HPDE6-E6E7 (cell line): ENCODE measurements at regions not wholly inside any gene's neighbourhood (a gene's known extent, or its start where the extent isn't known, plus 50 kb on each side); places are given as distances from the start of the nearest gene placed in this dataset.

Source experiments
- DNase-seq: peaks from one replicate; pipeline ENCODE4 v3.0.0; 2011; ENCODE audit warnings: missing footprints; ENCODE audit errors: extremely low spot score

DNA sequence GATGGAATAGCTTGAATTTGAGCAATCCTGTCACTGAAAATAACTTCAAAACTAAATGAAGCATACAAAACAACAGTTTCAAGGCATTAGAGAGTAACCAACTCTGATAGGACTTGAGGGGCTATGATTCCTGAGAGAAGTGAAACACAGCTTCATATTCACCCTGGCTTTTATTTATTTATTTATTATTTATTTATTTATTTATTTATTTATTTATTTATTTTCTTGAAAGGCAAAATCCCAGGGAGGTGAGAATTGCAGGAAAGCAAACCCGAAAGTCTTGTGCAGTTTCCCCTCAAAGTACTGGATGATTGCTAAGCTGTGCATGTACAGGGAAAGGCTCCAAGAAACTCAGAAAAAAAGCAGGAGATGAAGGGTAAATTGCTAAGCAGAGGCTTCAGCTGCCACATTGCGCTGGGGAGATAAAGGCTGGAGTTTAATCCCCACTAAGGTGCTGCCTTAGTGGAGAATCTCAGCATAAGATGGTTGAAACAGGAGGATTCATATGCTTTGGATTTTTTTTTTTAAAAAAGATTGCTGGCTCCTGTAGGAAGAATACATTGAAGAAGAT is 72.9 kb upstream of the COL24A1 start:
- no peak for DNase-seq

DNA sequence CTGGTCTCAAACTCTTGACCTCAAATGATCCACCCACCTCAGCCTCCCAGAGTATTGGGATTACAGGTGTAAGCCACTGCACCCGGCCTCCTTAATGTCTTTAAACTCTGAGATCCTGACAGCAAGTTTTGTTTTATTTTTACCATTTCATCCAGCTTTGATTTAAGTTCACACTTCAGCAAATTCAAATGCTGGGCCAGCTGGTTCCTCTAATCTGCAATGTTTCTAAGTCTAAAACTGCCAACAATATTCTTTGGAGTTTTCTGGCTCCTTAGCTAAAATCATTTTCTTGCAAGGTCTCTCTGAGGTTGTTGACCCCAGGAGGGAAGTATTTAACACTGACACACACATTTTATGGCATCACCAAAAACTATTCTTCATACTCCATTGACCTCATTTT is 72.0 kb upstream of the COL24A1 start:
- DNase-seq = no peak

GRCh38 chr1:86227026-86227425 is 70.5 kb upstream of the COL24A1 start:
- no peak for DNase-seq

DNA sequence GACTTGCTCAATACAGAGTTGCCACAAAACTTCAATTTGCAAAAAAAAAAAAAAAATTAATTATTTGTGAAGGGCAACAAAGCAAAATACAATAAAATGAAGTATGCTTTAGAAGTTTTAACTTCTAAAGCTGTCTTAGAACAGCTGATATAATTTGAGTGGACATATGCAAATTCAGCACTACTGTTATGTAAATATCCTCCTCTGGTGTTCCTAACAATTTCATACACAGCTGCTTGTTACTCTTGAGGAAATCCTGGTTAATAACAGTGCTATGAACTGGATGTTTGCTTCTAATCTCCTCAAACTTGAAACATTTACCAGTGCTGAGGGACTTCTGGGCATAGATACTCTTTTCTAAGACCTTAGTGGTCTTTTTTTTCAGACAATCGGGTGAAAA is 69.6 kb upstream of the COL24A1 start:
- no peak for DNase-seq

DNA sequence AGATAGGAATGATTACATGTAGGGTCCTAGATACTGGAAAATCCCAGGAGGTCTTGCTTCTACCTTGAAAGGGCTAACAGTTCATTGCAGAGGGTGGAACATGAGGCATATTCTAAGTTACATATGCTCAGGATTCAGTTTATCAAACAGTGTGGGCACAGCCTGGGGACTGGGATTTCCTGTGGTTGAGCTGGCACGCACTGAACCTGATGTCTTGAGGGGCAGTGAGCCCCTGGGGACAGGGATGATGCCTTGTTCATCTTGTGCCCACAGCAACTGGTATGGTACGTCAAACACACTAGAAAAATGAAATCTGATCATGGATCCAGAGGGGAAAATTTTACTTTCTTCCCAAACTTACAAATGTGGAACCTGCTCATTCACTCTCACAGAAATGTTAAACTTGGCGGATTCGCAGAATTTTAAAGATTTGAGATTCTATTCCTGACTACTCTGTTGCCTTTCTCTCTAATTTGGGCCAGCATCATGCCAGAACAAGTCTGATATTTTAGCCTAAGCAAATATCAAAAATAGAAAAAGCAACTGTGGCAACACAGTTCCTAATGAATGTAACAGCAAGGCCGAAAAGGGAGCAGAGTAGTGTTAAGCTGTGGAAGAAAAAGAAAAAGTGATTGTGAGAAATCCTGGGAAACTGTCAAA is 68.2 kb upstream of the COL24A1 start:
- DNase-seq = no peak

- no peak for DNase-seq
These were observed 62.3 kb upstream of the COL24A1 start for GRCh38 chr1:86218859-86219258.

DNA sequence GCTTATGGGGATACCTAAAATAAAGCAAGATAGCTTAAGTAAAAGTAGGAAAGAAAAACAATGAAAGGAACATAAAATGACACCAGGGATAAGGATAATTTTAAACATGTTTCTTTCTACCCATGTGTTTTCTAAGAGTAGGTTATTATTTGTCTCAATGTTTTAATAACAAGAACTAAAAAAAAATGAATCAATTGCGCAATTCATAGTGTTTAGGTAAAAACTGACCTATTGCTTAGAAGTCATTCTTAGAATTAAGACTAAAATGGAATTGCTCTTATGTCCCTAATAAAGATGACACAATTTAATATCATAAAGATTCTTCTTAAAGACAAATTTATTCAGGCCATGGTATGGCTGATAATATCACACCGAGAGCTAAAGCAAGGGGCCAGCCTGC is 58.0 kb upstream of the COL24A1 start:
- DNase-seq = no peak

- DNase-seq = no peak
These were observed 52.8 kb upstream of the COL24A1 start for GRCh38 chr1:86209346-86209745.

- DNase-seq = peak; percentile 32
These were observed 50.8 kb upstream of the COL24A1 start for GRCh38 chr1:86207323-86207722.
